Neural progenitor cell (in vitro differentiated cells): ENCODE measurements at regions not wholly inside any gene's neighbourhood (a gene's known extent, or its start where the extent isn't known, plus 50 kb on each side); places are given as distances from the start of the nearest gene placed in this dataset.

Source experiments
- CTCF ChIP-seq: fragments of 200-600 bp; sonication (generic); IDR thresholded peaks from 2 replicates; pipeline ENCODE4 v1.5.1; 2017; ENCODE audit warnings: antibody characterized with exemption, mild to moderate bottlenecking
- EZH2 ChIP-seq: fragments of 200-600 bp; sonication (generic); IDR thresholded peaks from 2 replicates; pipeline ENCODE4 v1.6.1; 2017; ENCODE audit warnings: antibody characterized with exemption, mild to moderate bottlenecking, moderate library complexity
- EZH2phosphoT487 ChIP-seq: fragments of 200-600 bp; sonication (generic); IDR thresholded peaks from 2 replicates; pipeline ENCODE4 v1.6.1; 2017; ENCODE audit warnings: antibody characterized with exemption

GRCh38 chr5:92371171-92371888 is 988.2 kb upstream of the ARRDC3 start:
- TF ChIP-seq CTCF (no peak), EZH2 (no peak), EZH2phosphoT487 (no peak)
